ENCODE measurements at regions not wholly inside any gene's neighbourhood (a gene's known extent, or its start where the extent isn't known, plus 50 kb on each side); places are given as distances from the start of the nearest gene placed in this dataset.

GRCh38 chr7:54956865-54957264, 62.0 kb upstream of the EGFR start:
- TF ChIP-seq EZH2 (IDR thresholded peaks at IDR 0.05; ENCODE audit: borderline replicate concordance, low read depth, low read length, severe bottlenecking): no peak
- TF ChIP-seq CTCF (IDR thresholded peaks at IDR 0.05; ENCODE audit: borderline replicate concordance, extremely low read depth, low read length, poor library complexity, severe bottlenecking): no peak
